ENCODE measurements at regions not wholly inside any gene's neighbourhood (a gene's known extent, or its start where the extent isn't known, plus 50 kb on each side); places are given as distances from the start of the nearest gene placed in this dataset.
"Not testable (repeated sequence)": the region's sequence is repeated elsewhere in the genome, so short reads cannot be mapped to it uniquely, and the experiment has no call there.

DNA sequence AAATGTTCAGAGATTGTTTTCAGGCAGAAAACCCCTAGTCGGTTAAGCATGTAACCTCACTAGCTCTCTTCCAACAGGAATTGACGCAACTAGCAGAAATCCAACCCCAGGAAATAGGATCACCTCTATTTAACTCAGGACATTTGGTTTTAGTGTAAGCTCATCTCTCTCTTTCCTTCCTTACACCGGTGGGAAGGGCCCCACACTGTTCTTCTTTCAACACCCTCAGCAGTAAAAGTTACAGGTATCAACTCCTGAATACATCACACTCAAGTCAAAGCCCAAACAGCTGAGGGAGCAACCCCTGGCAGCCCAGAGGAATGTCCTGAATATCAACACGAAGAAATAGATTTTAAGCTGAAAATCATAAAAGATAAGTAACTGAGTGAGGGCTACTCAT, 191.2 kb upstream of the KIF2B start:
- DNase-seq: no peak

DNA sequence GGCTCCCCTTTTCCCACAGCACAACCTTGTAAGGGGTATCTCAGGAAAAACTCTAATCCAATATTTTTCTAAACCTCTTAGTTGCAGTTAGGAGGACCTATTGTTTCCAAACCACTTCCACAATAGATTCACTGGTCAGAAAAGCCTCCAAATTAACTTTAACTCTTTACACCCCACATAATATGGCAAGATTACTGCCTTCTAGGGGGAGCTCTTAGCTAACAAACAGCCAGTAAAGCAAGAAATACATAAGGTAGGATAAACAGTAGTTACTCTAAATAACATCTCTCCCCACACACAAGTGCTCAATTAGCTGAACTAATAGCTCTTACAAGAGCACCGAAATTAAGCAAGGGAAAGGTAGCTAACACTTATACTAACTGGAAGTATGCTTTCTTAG, 192.1 kb upstream of the KIF2B start:
- DNase-seq: no peak

- DNase-seq: no peak
These were observed 192.6 kb upstream of the KIF2B start for GRCh38 chr17:53630115-53630514.

DNA sequence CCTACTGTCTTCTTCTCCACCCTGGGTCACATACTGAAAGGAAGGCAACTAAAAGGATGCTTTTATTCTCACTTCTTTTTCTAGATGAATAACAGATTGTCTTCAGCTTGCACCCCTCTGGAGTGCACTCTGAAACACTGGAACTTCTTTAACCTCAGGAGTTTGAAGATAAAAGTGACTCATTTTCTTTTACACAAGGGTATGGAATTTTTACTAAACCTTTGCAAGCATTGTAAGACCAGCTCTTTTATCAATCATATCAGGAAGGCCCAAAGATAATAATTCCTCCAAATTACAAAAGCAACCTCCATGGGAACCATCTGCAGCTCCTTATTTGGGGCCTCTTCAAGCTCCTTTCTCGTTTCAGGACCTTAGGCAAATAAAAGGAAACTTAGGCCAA, 193.5 kb upstream of the KIF2B start:
- DNase-seq: no peak

GRCh38 chr17:53628011-53628410, 194.7 kb upstream of the KIF2B start:
- no peak for DNase-seq

- DNase-seq: no peak
These were observed 195.2 kb upstream of the KIF2B start for GRCh38 chr17:53627511-53627910.

- no peak for DNase-seq
These were observed 196.4 kb upstream of the KIF2B start for GRCh38 chr17:53626286-53626685.

DNA sequence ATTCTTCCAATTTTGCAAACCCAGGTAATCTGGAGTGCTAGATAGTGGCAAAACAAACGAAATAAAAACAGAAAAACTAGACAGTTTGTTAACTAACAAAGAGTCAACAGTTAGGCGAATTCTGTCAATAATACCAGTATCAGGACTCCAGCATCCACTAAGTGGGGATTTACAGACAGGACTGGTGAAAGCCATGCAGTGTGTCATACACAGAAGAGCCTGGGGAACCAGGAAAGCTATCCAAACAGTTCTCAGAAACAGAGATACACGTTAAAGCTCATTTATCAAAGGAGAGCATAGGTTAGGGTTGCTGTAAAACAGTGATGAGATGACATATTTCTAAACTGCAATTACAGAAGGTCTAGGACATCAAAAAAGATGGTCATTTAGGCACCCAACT, 203.7 kb upstream of the KIF2B start:
- DNase-seq: no peak

- DNase-seq: not testable (repeated sequence)
These were observed 214.5 kb upstream of the KIF2B start for GRCh38 chr17:53608208-53608607.

- DNase-seq: no peak
These were observed 215.3 kb upstream of the KIF2B start for GRCh38 chr17:53607475-53607874.

DNA sequence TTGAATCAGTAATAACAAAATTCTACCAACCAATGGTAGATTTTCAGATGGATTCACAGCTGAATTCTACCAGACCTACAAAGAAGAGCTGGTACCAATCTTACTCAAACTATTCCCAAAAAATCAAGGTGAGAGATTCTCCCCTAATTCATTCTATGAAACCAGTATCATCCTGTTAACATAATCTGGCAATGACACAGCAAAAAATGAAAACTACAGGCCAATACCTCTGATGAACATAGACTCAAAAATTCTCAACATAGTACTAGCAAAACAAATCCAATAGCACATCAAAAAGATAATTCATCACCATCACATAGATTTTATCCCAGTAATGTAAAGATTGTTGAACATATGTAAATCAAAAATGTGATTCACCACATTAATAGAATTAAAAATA, 234.4 kb upstream of the KIF2B start:
- no peak for DNase-seq

DNA sequence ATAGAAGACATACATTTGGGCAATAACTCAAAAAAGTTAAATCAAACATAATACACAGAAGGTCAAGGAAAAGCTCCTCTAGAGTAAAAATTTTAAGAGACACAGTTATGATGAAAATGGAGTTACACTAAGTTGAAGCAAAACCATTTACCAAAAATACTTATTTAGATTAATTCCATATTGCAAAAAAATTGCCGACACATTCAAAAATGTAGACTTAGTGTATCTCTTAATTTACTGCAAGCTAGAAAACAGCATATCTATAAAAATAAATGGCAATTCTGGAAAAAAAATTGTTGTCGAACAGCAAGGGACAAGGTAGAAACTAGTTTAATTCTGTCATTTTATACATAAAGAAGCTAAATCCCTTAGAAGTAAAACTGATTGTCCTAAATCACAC, 248.7 kb upstream of the KIF2B start:
- DNase-seq: no peak

DNA sequence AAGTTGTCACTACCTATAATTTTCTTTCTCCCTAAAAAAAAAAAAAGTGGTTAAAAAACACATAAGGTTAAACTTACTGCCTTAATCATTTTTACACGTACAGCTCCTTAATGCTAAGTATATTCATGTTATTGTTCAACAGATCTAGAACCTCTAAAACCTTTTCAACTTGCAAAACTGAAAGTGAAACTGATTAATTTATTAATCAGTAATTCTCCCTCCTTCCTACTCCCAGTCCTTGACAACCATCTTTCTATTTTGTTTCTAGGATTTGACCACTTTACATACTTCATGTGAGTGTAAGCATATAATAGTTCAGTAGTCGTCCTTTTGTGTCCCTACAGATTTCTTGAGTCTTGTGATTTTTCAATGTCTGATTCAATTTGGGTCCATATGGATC, 251.4 kb upstream of the KIF2B start:
- no peak for DNase-seq

- DNase-seq: no peak
These were observed 252.0 kb upstream of the KIF2B start for GRCh38 chr17:53570731-53571130.

GRCh38 chr17:53560953-53561352, 261.8 kb upstream of the KIF2B start:
- DNase-seq: no peak

DNA sequence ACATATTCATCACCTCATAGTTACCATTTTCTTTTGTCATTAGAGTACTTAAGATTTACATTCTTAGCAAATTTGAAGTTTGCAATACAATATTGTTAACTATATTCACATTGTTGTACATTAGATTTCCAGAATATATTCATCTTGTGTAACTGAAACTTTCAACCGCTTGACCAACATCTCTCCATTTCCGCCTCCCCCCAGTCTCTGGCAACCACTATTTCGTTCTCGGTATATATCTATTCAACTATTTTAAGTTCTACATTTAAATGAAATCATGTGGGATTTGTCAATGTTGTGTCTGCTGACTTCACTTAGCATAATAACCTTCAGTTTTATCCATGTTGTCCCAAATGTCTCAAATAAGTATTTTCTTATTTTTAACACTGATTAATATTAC, 274.5 kb upstream of the KIF2B start:
- DNase-seq: no peak

- no peak for DNase-seq
These were observed 279.3 kb upstream of the KIF2B start for GRCh38 chr17:53543472-53543871.

GRCh38 chr17:53538129-53538617, 284.6 kb upstream of the KIF2B start:
- DNase-seq: no peak

GRCh38 chr17:53527473-53527872, 295.3 kb upstream of the KIF2B start:
- DNase-seq: no peak

DNA sequence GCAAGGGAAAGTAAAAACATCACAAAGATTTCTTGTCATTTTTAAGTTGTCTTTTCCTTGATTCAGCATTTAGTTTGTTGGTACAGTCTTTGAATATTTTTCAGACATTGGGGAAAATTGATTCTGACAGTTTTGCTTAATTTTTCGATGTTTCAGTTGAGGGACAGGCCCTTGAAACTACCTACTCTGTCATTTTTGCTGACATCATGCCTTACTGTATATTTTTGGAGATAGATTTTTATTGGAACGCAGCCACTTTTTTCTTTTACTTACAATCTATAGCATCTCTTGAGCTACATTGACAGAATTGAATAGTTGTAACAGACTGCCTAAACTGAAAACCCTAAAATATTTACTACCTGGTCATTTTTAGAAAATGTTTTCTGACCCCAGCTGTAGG, 297.1 kb upstream of the KIF2B start:
- DNase-seq: no peak

DNA sequence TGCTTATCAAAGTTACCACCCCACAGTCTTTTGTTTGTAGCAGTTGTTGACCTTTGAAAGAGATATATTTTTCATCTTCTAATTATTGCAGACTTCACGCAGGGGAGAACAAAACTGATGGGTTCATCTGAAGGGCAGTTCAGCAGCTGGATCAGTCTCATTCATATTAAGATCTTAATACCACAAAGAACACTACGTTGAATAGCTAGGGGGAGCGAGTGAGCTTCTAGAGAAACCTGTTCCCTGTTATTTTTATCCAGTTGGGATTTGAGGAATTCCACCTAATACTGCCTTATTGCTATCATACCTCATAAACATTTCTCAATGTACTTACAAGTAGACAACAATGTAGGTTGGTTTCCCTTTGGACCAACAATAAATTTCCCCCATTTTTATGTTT, 306.1 kb upstream of the KIF2B start:
- no peak for DNase-seq

DNA sequence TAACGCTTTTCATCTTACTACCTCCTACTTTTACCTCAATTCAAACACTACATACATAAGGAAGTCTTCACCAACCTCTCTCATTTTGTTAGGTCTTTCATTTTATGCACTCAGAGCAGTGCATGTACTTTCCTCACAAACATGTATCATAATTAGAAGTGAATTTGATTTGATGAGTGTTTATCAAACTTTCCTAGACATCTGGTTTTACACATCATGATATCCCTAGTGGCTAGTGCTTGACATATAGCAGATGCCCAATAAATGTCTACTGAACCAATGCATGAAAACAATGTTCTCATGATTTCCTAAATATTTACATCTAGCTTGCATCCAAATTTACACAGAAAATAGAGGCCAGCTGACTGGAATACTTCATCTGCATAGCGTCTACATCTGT, 323.4 kb upstream of the KIF2B start:
- DNase-seq: no peak

- no peak for DNase-seq
These were observed 326.4 kb upstream of the KIF2B start for GRCh38 chr17:53496356-53496755.

DNA sequence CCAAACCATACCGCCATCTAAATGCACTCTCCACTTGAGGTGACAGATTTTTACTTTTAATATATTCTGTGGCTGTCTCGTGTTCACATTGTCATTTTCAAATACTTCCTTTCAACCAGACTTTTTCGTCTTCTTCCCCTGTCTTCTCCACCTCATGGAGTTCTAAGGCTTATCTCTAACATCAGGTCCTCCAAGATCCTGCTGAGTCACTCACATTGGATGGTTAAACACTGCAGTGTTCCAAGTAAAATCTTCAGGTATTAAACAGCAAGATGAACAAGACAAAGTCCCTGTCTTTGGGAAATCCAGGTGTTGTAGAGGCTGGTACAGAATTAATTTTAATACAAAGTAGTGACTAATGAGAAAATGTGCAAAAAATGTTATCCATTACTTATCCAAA, 330.2 kb upstream of the KIF2B start:
- DNase-seq: no peak

DNA sequence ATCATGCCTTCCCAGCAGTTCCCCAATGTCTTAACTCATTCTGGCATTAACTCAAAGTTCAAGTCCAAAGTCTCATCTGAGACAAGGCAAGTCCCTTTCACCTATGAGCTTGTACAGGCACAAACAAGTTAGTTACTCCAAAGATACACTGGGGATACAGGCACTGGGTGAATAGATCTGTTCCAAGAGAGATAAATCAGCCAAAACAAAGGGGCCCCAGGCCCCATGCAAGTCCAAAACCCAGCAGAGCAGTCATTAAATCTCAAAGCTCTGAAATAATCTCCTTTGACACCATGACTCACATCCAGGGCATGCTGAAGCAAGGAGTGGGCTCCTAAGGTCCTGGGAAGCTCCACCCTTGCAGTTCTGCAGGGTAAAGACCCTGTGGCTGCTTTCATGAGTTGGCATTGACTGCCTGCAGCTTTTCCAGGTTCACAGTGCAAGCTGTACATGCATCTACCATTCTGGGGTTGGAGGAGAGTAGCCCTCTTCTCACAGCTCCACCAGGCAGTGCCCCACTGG, 332.2 kb upstream of the KIF2B start:
- DNase-seq: no peak

DNA sequence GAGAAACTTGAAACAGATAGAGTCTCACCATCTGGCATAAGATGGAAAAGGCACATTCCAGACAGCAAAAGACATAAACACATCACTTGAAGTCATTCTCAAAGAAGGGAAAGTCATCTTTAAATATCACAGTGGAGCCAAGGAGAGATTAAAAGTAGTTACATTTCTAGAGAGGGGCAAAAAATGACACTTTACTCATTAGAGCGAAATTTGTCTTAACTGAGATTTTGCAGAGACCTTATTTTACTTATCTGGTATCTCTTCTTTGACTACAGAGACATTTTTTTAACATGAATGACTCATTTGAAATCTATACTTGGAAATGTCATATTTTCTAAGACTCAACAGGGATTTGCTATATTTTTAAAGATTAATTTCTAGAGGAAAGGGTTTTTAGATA, 339.0 kb upstream of the KIF2B start:
- DNase-seq: no peak

Data from MV-4-11 (cell line).